Breast epithelium (tissue), 4 donors: ENCODE measurements at regions not wholly inside any gene's neighbourhood (a gene's known extent, or its start where the extent isn't known, plus 50 kb on each side); places are given as distances from the start of the nearest gene placed in this dataset.

ENCODE experiments used
- DNase-seq, 2 donors: peaks; one replicate each; pipeline ENCODE4 v3.0.0-alpha.2; 2019; ENCODE audit warnings: low spot score in 2 of 2
- H3K27ac ChIP-seq, 2 donors: fragments of 200-600 bp; sonication (generic) in 1 of 2; one replicate each; pipeline ENCODE4 v1.5.1; 2016 to 2019; ENCODE audit warnings: mild to moderate bottlenecking in 1 of 2
- H3K27me3 ChIP-seq, 2 donors: fragments of 200-600 bp; sonication (generic) in 1 of 2; one replicate each; pipeline versions ENCODE4 v1.5.1 to v1.6.0; 2017 to 2019; ENCODE audit warnings: control low read depth in 1 of 2, mild to moderate bottlenecking in 1 of 2
- H3K36me3 ChIP-seq: fragments of 200-600 bp; one replicate; pipeline ENCODE4 v1.5.1; 2019
- H3K4me1 ChIP-seq, 2 donors: fragments of 200-600 bp; sonication (generic); one replicate each; pipeline ENCODE4 v1.5.1; 2016 to 2019; ENCODE audit warnings: control low read depth in 1 of 2
- H3K4me3 ChIP-seq, 3 donors: fragments of 200-600 bp; sonication (generic); 1 replicate in 2 of 3; 2 replicates in 1 of 3; pipeline ENCODE4 v1.5.1; 2016 to 2019; ENCODE audit warnings: mild to moderate bottlenecking in 3 of 3, moderate library complexity in 2 of 3
- H3K9me3 ChIP-seq, 2 donors: fragments of 200-600 bp; sonication (generic) in 1 of 2; one replicate each; pipeline ENCODE4 v1.5.1; 2016 to 2019; ENCODE audit warnings: control low read depth in 1 of 2
- CTCF ChIP-seq, 3 donors: fragments of 450-650 bp; IDR thresholded peaks; one replicate each; pipeline ENCODE4 v1.5.1; 2016 to 2017; ENCODE audit warnings: antibody characterized with exemption in 3 of 3, mild to moderate bottlenecking in 3 of 3, moderate library complexity in 3 of 3
- POLR2A ChIP-seq: fragments of 450-650 bp; IDR thresholded peaks from one replicate; pipeline ENCODE4 v1.6.1; 2016; ENCODE audit warnings: antibody characterized with exemption, mild to moderate bottlenecking, moderate library complexity
- POLR2AphosphoS5 ChIP-seq, 3 donors: sonication (generic); formaldehyde crosslinking; IDR thresholded peaks; one replicate each; pipeline ENCODE4 v1.6.1; 2017; ENCODE audit warnings: antibody characterized with exemption in 3 of 3
- intact Hi-C: fragments of 100-400 bp; cut with DNase I; formaldehyde crosslinking; loops from one replicate; pipeline ENCODE4 v1.15.1; 2023; ENCODE audit warnings: low total_unique reads

GRCh38 chr2:121868652-121869051, 113.2 kb downstream of the TSN start:
- DNase-seq, result no peak
- no peaks in the 10 kb centered on the region for H3K4me1 ChIP-seq
- intact Hi-C loops, result loop anchor here (5.0 kb wide), 1 partner anchor 91 kb away; no protein-coding TSS in a partner anchor

GRCh38 chr2:121869363-121869762, 113.9 kb downstream of the TSN start:
- no peaks in the 10 kb centered on the region for H3K27me3 ChIP-seq
- intact Hi-C loops, result loop anchor here (5.0 kb wide), 1 partner anchor 92 kb away; no protein-coding TSS in a partner anchor

More at GRCh38 chr2:121868652-121869051, 113.2 kb downstream of the TSN start:
- Histone ChIP-seq H3K4me3 (no peak overlapping the region), H3K9me3 (no peaks in the 10 kb centered on the region), H3K36me3 (no peaks in the 10 kb centered on the region), H3K27ac (no peak overlapping the region), H3K27me3 (no peaks in the 10 kb centered on the region)
- no peak for TF ChIP-seq POLR2AphosphoS5 (IDR thresholded peaks at IDR 0.05)
- no peak for TF ChIP-seq POLR2A

GRCh38 chr2:121869873-121870272, 114.4 kb downstream of the TSN start:
- H3K36me3 ChIP-seq, result no peaks in the 10 kb centered on the region
- no peaks in the 10 kb centered on the region for H3K27me3 ChIP-seq
- H3K4me3 ChIP-seq, result no peak overlapping the region
- TF ChIP-seq CTCF (IDR thresholded peaks at IDR 0.05) (no peak), POLR2AphosphoS5 (IDR thresholded peaks at IDR 0.05) (no peak), POLR2A (no peak)
- no peak overlapping the region for H3K27ac ChIP-seq
- intact Hi-C loops, result loop anchor here (5.0 kb wide), 1 partner anchor 93 kb away; no protein-coding TSS in a partner anchor
- no peak for DNase-seq
- H3K4me1 ChIP-seq, result no peaks in the 10 kb centered on the region
- H3K9me3 ChIP-seq, result no peaks in the 10 kb centered on the region

More at GRCh38 chr2:121869363-121869762, 113.9 kb downstream of the TSN start:
- H3K4me1 ChIP-seq, result no peaks in the 10 kb centered on the region
- H3K36me3 ChIP-seq, result no peaks in the 10 kb centered on the region
- TF ChIP-seq POLR2A (no peak), CTCF (IDR thresholded peaks at IDR 0.05) (no peak), POLR2AphosphoS5 (IDR thresholded peaks at IDR 0.05) (no peak)
- no peaks in the 10 kb centered on the region for H3K9me3 ChIP-seq
- no peak overlapping the region for H3K4me3 ChIP-seq
- no peak for DNase-seq
- no peak overlapping the region for H3K27ac ChIP-seq

GRCh38 chr2:121872651-121873050, 117.2 kb downstream of the TSN start:
- no peak for DNase-seq
- no peak overlapping the region for H3K27ac ChIP-seq
- no peak overlapping the region for H3K4me3 ChIP-seq
- no peaks in the 10 kb centered on the region for H3K27me3 ChIP-seq
- H3K9me3 ChIP-seq, result no peaks in the 10 kb centered on the region
- no peaks in the 10 kb centered on the region for H3K36me3 ChIP-seq
- H3K4me1 ChIP-seq, result no peaks in the 10 kb centered on the region
- TF ChIP-seq POLR2A (no peak), POLR2AphosphoS5 (IDR thresholded peaks at IDR 0.05) (no peak), CTCF (IDR thresholded peaks at IDR 0.05) (no peak)
- intact Hi-C loops, result no loop called here

- H3K4me3 ChIP-seq, result no peak overlapping the region
- H3K36me3 ChIP-seq, result no peaks in the 10 kb centered on the region
- intact Hi-C loops, result no loop called here
- H3K27me3 ChIP-seq, result no peaks in the 10 kb centered on the region
- H3K27ac ChIP-seq, result no peak overlapping the region
- peaks cover 0 to under 1% of the 10 kb centered on the region in 2 donors for H3K9me3 ChIP-seq
- no peak for DNase-seq
- H3K4me1 ChIP-seq, result no peaks in the 10 kb centered on the region
- TF ChIP-seq POLR2A, result no peak
- TF ChIP-seq CTCF (IDR thresholded peaks at IDR 0.05), result no peak
- no peak for TF ChIP-seq POLR2AphosphoS5 (IDR thresholded peaks at IDR 0.05)
These were observed 118.4 kb downstream of the TSN start for GRCh38 chr2:121873864-121874263.
